ENCODE measurements at regions not wholly inside any gene's neighbourhood (a gene's known extent, or its start where the extent isn't known, plus 50 kb on each side); places are given as distances from the start of the nearest gene placed in this dataset.

- DNase-seq: no peak
Measured at GRCh38 chr3:115478359-115478758, 145.0 kb upstream of the GAP43 start.

- no peak for DNase-seq
Measured at GRCh38 chr3:115486880-115487279, 136.4 kb upstream of the GAP43 start.

- no peak for DNase-seq
Measured at GRCh38 chr3:115487968-115488367, 135.3 kb upstream of the GAP43 start.

- DNase-seq: no peak
Measured at GRCh38 chr3:115488409-115488808, 134.9 kb upstream of the GAP43 start.

GRCh38 chr3:115494826-115495225 lies 128.5 kb upstream of the GAP43 start:
- no peak for DNase-seq

- DNase-seq: no peak
Measured at GRCh38 chr3:115498421-115498820, 124.9 kb upstream of the GAP43 start.

GRCh38 chr3:115498898-115499297 lies 124.4 kb upstream of the GAP43 start:
- no peak for DNase-seq

GRCh38 chr3:115499666-115500065 lies 123.6 kb upstream of the GAP43 start:
- no peak for DNase-seq

GRCh38 chr3:115500795-115501194 lies 122.5 kb upstream of the GAP43 start:
- no peak for DNase-seq

- DNase-seq: no peak
Measured at GRCh38 chr3:115502128-115502527, 121.2 kb upstream of the GAP43 start.

- no peak for DNase-seq
Measured at GRCh38 chr3:115503394-115503793, 119.9 kb upstream of the GAP43 start.

GRCh38 chr3:115508562-115508961 lies 114.7 kb upstream of the GAP43 start:
- DNase-seq: no peak

- DNase-seq: peak; percentile 64
Measured at GRCh38 chr3:115512565-115513415, 110.5 kb upstream of the GAP43 start.

- no peak for DNase-seq
Measured at GRCh38 chr3:115513416-115513800, 109.9 kb upstream of the GAP43 start.

- DNase-seq: no peak
Measured at GRCh38 chr3:115517457-115518050, 105.8 kb upstream of the GAP43 start.

GRCh38 chr3:115518100-115518852 lies 105.0 kb upstream of the GAP43 start:
- peak; percentile 76 for DNase-seq

- DNase-seq: no peak
Measured at GRCh38 chr3:115520241-115520640, 103.1 kb upstream of the GAP43 start.

GRCh38 chr3:115520651-115521245 lies 102.6 kb upstream of the GAP43 start:
- no peak for DNase-seq

- DNase-seq: peak; percentile 40
Measured at GRCh38 chr3:115523458-115523857, 99.9 kb upstream of the GAP43 start.

- no peak for DNase-seq
Measured at GRCh38 chr3:115524549-115524948, 98.8 kb upstream of the GAP43 start.

- DNase-seq: no peak
Measured at GRCh38 chr3:115525731-115526130, 97.6 kb upstream of the GAP43 start.

- DNase-seq: no peak
Measured at GRCh38 chr3:115533218-115533617, 90.1 kb upstream of the GAP43 start.

- DNase-seq: no peak
Measured at GRCh38 chr3:115536171-115536570, 87.1 kb upstream of the GAP43 start.
